Upper lobe of left lung (tissue), 6 donors: ENCODE measurements at regions not wholly inside any gene's neighbourhood (a gene's known extent, or its start where the extent isn't known, plus 50 kb on each side); places are given as distances from the start of the nearest gene placed in this dataset.

Experiments used
- ATAC-seq, 2 donors: fragments of 200-7000 bp; cut with Tn5 transposase; one replicate each; pipeline ENCODE4 v1.9.1; 2022; ENCODE audit warnings: mild to moderate bottlenecking in 2 of 2, moderate library complexity in 2 of 2; ENCODE audit not compliant: low FRiP score in 2 of 2
- DNase-seq, 2 donors: peaks; one replicate each; pipeline ENCODE4 v3.0.0-alpha.2; 2019 to 2020
- H3K27ac ChIP-seq, 4 donors: fragments of 200-600 bp; sonication (generic); one replicate each; pipeline ENCODE4 v1.5.1; 2016 to 2019
- H3K27me3 ChIP-seq, 4 donors: fragments of 200-600 bp; sonication (generic); one replicate each; pipeline ENCODE4 v1.5.1; 2017 to 2019
- H3K36me3 ChIP-seq, 4 donors: fragments of 200-600 bp; sonication (generic); one replicate each; pipeline ENCODE4 v1.5.1; 2016 to 2019
- H3K4me1 ChIP-seq, 4 donors: fragments of 200-600 bp; sonication (generic); one replicate each; pipeline ENCODE4 v1.5.1; 2018 to 2019
- H3K4me3 ChIP-seq, 4 donors: fragments of 200-600 bp; sonication (generic); one replicate each; pipeline ENCODE4 v1.5.1; 2017 to 2019; ENCODE audit warnings: mild to moderate bottlenecking in 2 of 4, moderate library complexity in 1 of 4
- H3K9me3 ChIP-seq, 4 donors: fragments of 200-600 bp; sonication (generic); one replicate each; pipeline ENCODE4 v1.5.1; 2018 to 2019
- EP300 ChIP-seq, 4 donors: sonication (generic); formaldehyde crosslinking; IDR thresholded peaks; one replicate each; pipeline ENCODE4 v1.5.1; 2017; ENCODE audit warnings: antibody characterized with exemption in 4 of 4, control low read depth in 2 of 4
- POLR2A ChIP-seq, 4 donors: fragments of 450-650 bp; IDR thresholded peaks; one replicate each; pipeline ENCODE4 v1.5.1; 2016 to 2017; ENCODE audit warnings: antibody characterized with exemption in 4 of 4, mild to moderate bottlenecking in 2 of 4
- POLR2AphosphoS5 ChIP-seq, 2 donors: sonication (generic); formaldehyde crosslinking; IDR thresholded peaks; one replicate each; pipeline ENCODE4 v1.5.1; 2017; ENCODE audit warnings: antibody characterized with exemption in 2 of 2
- WGBS, 2 donors: methylation state at CpG; one replicate each; pipeline ENCODE4 v1.1.5; 2017 to 2018; 5-methylcytosine and 5-hydroxymethylcytosine counted together
- TF ChIP-seq, protein P1 (sequence below), 6 experiments: fragments of 450-650 bp in 4 of 6; fragments of 200-600 bp in 2 of 6; sonication (generic) in 2 of 6; IDR thresholded peaks; one replicate each; pipeline ENCODE4 v1.5.1; 2016 to 2019; ENCODE audit warnings: antibody characterized with exemption in 6 of 6
- donor health status: DM: no; HTN: no; CAD: no; lungs with moderate emphysema.
- donor health status: DM: no; HTN: yes; CAD: no; lungs with severe emphysema.

DNA sequence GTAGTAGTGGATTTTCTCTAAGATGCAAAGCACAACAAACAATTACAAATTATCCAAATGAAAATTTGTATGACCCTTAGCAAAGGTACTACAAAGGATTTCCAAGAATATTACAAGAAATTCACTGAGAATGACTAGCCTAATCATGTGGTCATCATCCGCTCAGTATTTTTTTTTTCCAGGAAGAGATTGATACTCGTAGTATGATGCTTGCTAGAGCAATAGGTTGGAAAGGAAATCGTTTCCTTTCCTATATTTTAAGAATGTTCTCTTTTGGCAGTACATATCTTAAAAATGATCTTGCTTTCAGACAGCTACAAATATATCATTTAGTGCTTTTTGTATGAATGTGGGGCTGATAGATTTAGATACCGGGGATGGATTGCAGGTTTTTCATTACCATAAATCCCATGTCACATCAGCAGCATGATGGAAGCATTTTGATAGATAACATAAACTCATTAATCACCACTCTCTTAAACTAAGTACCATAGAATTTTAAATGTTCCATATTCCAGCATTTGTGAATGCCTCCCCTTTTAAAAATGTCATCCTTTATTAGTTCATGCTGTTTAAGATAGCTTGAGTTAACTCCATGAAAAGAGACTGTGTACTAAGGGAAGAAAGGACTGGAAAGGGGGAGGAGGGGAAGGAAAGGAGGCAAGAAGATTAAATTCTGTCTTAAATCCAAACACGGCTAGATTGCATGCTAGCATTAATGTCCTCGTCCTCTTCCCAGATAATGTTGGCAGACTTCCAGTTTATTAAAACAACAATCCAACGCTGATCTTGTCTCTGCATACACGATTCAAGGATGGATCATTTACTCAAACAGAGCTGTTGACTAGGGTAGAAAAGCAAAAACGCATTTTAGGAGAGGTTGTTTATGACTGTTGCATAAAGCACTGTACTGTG, 311.7 kb upstream of the ZNF608 start:
- no peaks in the 10 kb centered on the region for H3K36me3 ChIP-seq
- ATAC-seq (no peak), DNase-seq (no peak)
- TF ChIP-seq POLR2AphosphoS5 (IDR thresholded peaks at IDR 0.05) (no peak), EP300 (IDR thresholded peaks at IDR 0.05) (no peak), POLR2A (IDR thresholded peaks at IDR 0.05) (no peak)
- TF ChIP-seq, protein P1, sequence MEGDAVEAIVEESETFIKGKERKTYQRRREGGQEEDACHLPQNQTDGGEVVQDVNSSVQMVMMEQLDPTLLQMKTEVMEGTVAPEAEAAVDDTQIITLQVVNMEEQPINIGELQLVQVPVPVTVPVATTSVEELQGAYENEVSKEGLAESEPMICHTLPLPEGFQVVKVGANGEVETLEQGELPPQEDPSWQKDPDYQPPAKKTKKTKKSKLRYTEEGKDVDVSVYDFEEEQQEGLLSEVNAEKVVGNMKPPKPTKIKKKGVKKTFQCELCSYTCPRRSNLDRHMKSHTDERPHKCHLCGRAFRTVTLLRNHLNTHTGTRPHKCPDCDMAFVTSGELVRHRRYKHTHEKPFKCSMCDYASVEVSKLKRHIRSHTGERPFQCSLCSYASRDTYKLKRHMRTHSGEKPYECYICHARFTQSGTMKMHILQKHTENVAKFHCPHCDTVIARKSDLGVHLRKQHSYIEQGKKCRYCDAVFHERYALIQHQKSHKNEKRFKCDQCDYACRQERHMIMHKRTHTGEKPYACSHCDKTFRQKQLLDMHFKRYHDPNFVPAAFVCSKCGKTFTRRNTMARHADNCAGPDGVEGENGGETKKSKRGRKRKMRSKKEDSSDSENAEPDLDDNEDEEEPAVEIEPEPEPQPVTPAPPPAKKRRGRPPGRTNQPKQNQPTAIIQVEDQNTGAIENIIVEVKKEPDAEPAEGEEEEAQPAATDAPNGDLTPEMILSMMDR (IDR thresholded peaks at IDR 0.05): no peak
- WGBS, 2 donors: 43 to 51% methylated on average over 9 of the region's 9 CpGs
- H3K27me3 ChIP-seq: no peaks in the 10 kb centered on the region
- no peak overlapping the region for H3K27ac ChIP-seq
- peaks cover 0 to 13% (median 2%) of the 10 kb centered on the region in 4 donors for H3K4me1 ChIP-seq
- H3K4me3 ChIP-seq: no peak overlapping the region
- no peaks in the 10 kb centered on the region for H3K9me3 ChIP-seq

DNA sequence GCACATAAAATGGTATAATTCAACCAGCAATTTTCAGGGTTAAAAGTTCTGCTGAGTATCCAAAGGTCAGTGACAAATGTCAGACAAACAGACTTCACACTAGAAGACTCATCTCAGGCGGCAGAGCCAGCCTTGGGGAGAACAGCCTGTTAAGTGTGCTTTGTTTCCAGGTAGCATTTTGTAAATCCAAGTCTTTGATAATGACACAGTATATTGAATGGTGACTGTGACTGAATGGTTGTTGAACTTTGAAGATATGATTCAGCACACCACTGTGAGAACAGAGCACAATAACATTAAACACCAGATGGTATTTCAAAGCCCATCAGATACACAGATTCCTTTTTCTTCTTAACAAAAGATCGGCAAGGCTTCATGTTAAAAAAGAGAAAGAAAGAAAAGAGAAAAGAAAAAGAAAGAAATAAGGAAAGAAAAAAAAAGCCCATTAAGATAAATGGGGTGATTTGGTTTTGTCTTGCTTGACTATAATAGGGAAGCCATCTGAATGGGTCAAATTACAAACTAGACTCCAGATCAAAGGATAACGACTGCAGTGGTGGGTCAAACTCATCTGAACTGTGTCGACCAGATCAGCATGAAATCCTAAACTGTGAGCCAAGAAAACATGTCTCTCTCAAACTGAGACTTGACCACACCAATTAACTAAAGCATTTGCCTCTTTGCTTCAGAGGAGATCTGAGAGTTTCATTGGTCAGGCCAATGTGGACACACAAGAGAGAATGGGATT, 313.0 kb upstream of the ZNF608 start:
- Histone ChIP-seq H3K4me1 (peaks cover 0 to 13% (median 2%) of the 10 kb centered on the region in 4 donors), H3K36me3 (no peaks in the 10 kb centered on the region), H3K9me3 (no peaks in the 10 kb centered on the region), H3K4me3 (no peak overlapping the region), H3K27me3 (no peaks in the 10 kb centered on the region), H3K27ac (no peak overlapping the region)
- no peak for TF ChIP-seq POLR2A (IDR thresholded peaks at IDR 0.05)
- TF ChIP-seq EP300 (IDR thresholded peaks at IDR 0.05): no peak
- TF ChIP-seq POLR2AphosphoS5 (IDR thresholded peaks at IDR 0.05): no peak
- TF ChIP-seq, protein P1 (IDR thresholded peaks at IDR 0.05): no peak
- DNase-seq: no peak
- whole genome bisulfite sequencing, 2 donors: 66 to 67% methylated on average over 4 of the region's 4 CpGs
- no peak for ATAC-seq

DNA sequence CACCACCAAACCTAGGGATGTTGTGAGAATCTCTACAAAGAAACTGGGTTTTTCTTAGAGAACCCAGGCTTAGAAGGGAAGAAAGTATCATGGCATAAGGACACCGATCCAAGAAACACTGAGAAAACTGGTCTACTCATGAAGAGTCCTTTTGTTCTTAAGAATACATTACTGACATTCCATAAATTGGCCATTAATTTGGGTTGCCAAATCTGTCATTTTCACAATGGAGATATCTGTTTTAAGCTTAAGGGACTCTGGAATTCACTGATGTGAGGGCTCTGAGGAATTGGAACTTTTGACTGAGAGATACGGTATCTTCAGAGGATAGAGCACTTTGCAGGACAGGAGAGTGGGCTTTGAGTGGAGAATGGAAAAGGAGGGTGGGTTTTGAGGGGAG, 315.3 kb upstream of the ZNF608 start:
- ATAC-seq (no peak), DNase-seq (no peak)
- Histone ChIP-seq H3K9me3 (no peaks in the 10 kb centered on the region), H3K27me3 (no peaks in the 10 kb centered on the region), H3K27ac (no peak overlapping the region), H3K36me3 (no peaks in the 10 kb centered on the region), H3K4me1 (peaks cover 0 to 8% (median under 1%) of the 10 kb centered on the region in 4 donors), H3K4me3 (no peak overlapping the region)
- 90 to 91% methylated on average over 2 of the region's 2 CpGs for WGBS, 2 donors
- TF ChIP-seq, protein P1 (IDR thresholded peaks at IDR 0.05): no peak
- no peak for TF ChIP-seq POLR2A (IDR thresholded peaks at IDR 0.05)

DNA sequence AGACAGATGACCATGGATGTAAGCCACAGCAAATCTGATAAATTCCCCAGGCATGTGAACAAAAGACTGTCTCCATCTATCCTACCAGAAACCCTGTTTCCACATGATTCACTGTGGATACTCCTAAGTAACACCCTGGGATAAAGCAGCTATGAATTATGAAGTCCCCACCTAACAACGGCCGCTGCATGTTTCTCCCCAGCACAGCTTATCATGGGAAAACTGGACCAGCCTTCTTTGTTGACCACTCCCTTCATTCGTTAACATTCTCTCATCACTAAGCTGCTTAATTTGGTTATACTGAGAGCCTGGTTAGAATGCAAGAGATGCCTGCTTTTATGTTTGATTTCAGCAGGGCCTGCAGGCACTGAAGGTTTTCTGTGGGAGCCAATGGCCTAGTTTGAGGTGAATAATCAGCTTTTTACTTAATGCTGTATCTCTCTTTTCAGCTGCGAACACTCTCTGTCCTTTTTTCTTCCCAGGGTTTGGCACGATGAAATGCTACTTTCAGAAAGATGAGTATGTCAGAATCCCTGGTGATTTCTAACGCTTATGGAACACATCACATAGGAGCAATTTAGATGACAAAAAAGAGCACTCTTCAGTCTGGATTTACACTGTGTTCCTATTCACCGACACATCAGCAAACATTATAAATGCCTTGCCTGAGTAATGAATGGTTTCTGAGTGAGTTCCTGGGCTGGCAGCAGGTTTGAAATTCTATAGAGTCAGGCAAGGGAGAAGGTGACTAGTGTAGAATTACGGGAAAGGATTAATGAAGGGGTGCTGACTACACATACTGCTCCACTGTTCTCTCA, 318.4 kb upstream of the ZNF608 start:
- peak in 1 of 2 donors; percentile 81 for ATAC-seq
- Histone ChIP-seq H3K4me3 (no peak overlapping the region), H3K36me3 (no peaks in the 10 kb centered on the region), H3K27me3 (no peaks in the 10 kb centered on the region), H3K27ac (no peak overlapping the region), H3K9me3 (no peaks in the 10 kb centered on the region), H3K4me1 (no peaks in the 10 kb centered on the region)
- DNase-seq: no peak
- TF ChIP-seq POLR2A (IDR thresholded peaks at IDR 0.05) (no peak), EP300 (IDR thresholded peaks at IDR 0.05) (no peak), POLR2AphosphoS5 (IDR thresholded peaks at IDR 0.05) (no peak)
- TF ChIP-seq, protein P1 (IDR thresholded peaks at IDR 0.05): no peak
- WGBS, 2 donors: 92% methylated on average over 8 of the region's 8 CpGs
